Adrenal gland (tissue), 9 donors: ENCODE measurements at regions not wholly inside any gene's neighbourhood (a gene's known extent, or its start where the extent isn't known, plus 50 kb on each side); places are given as distances from the start of the nearest gene placed in this dataset.

Experiments
- DNase-seq, 7 donors: peaks; one replicate each; pipeline ENCODE4 v3.0.0-alpha.2; 2019 to 2020
- H3K27ac ChIP-seq, 5 donors: fragments of 200-600 bp; sonication (generic) in 4 of 5; 1 replicate in 3 of 5; 2 replicates in 2 of 5; pipeline versions ENCODE4 v1.5.1 to v1.8.0; 2016 to 2020; ENCODE audit warnings: mild to moderate bottlenecking in 1 of 5
- H3K27me3 ChIP-seq: fragments of 200-600 bp; 2 replicates; pipeline ENCODE4 v1.8.0; 2021
- H3K36me3 ChIP-seq, 2 donors: fragments of 200-600 bp; replicated peaks in 1 of 2; 1 replicate in 1 of 2; 2 replicates in 1 of 2; pipeline versions ENCODE4 v1.5.1 to v1.8.0; 2018 to 2022
- H3K4me1 ChIP-seq, 2 donors: fragments of 200-600 bp; replicated peaks in 1 of 2; 1 replicate in 1 of 2; 2 replicates in 1 of 2; pipeline versions ENCODE4 v1.5.1 to v1.8.0; 2018 to 2021
- H3K4me3 ChIP-seq, 4 donors: fragments of 200-600 bp; sonication (generic) in 3 of 4; one replicate each; pipeline ENCODE4 v1.5.1; 2016 to 2018
- H3K9me3 ChIP-seq, 3 donors: fragments of 200-600 bp; sonication (generic) in 1 of 3; replicated peaks in 1 of 3; 1 replicate in 2 of 3; 2 replicates in 1 of 3; pipeline versions ENCODE4 v1.5.1 to v1.8.0; 2016 to 2021
- POLR2A ChIP-seq, 2 donors: fragments of 450-650 bp; IDR thresholded peaks; one replicate each; pipeline ENCODE4 v1.6.1; 2017; ENCODE audit warnings: antibody characterized with exemption in 2 of 2, mild to moderate bottlenecking in 2 of 2, moderate library complexity in 1 of 2
- WGBS, 4 donors: extraction: QIAGEN DNeasy Blood & Tissue Kit in 2 of 4; methylation state at CpG; one replicate each; pipeline versions ENCODE4 v1.1.5 to v1.1.7; 2013 to 2017; 5-methylcytosine and 5-hydroxymethylcytosine counted together
- intact Hi-C, 2 donors: fragments of 100-400 bp; cut with DNase I; formaldehyde crosslinking; loops; one replicate each; pipeline versions ENCODE4 v1.14.1 to v1.15.0; 2022 to 2023
- TF ChIP-seq, protein P1 (sequence below), 6 experiments: fragments of 450-650 bp in 4 of 6; fragments of 200-600 bp in 2 of 6; sonication (generic) in 1 of 6; IDR thresholded peaks; 1 replicate in 5 of 6; 2 replicates in 1 of 6; pipeline versions ENCODE4 v1.5.1 to v1.8.0; 2016 to 2021; ENCODE audit warnings: antibody characterized with exemption in 6 of 6, mild to moderate bottlenecking in 2 of 6, moderate library complexity in 1 of 6
- donor health status: healthy with polysubstance abuse.
- donor health status: Bipolar disorder and iron deficiency.
- donor health status: DM: yes; HTN: yes; CAD: no.
- donor health status: DM: no; HTN: no; CAD: no.
- donor health status: DM: no; HTN: no; CAD: no.

DNA sequence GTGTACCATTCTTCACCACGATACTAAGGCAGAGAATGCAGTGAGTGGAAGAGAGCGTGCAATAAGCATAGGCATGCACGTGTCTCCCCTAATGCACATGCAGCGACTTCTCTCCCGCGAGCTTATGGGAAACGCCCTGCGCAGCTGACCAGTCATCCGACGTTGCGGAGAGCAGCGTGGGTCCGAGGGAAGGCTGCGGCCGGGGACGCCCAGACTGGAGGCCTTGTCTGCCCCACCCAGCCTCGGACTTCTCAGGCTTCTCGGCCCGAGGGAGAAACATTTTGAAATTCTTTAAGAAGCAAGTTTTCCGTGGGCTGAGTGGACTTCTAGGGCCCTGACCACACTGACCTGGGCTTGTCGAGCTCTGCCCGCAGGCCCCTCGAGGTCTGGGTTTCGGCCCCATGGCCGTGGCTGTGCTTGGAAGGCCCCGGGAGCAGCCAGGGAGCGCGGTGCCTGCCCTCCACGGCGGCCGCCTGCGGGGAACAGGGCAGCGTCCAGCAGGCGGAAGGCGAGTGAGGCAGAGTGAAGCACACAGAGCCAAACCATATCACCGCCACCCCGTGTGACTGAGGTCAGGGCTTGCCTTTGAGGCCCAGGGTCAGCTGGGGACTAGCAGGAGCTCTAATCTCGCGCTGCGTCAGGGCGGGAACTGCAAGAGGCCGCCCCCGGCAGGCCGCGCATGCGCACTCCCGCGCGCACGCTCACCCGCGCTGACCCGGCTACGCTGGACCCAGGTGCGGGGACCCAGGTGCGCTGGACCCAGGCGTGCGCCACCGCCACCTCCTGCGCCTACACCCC, 60.0 kb upstream of the IRX1 start:
- TF ChIP-seq, protein P1, sequence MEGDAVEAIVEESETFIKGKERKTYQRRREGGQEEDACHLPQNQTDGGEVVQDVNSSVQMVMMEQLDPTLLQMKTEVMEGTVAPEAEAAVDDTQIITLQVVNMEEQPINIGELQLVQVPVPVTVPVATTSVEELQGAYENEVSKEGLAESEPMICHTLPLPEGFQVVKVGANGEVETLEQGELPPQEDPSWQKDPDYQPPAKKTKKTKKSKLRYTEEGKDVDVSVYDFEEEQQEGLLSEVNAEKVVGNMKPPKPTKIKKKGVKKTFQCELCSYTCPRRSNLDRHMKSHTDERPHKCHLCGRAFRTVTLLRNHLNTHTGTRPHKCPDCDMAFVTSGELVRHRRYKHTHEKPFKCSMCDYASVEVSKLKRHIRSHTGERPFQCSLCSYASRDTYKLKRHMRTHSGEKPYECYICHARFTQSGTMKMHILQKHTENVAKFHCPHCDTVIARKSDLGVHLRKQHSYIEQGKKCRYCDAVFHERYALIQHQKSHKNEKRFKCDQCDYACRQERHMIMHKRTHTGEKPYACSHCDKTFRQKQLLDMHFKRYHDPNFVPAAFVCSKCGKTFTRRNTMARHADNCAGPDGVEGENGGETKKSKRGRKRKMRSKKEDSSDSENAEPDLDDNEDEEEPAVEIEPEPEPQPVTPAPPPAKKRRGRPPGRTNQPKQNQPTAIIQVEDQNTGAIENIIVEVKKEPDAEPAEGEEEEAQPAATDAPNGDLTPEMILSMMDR (IDR thresholded peaks at IDR 0.05), result no peak
- no peak for TF ChIP-seq POLR2A (IDR thresholded peaks at IDR 0.05)
- intact Hi-C loops, result no loop called here
- no peak overlapping the region for H3K4me3 ChIP-seq

DNA sequence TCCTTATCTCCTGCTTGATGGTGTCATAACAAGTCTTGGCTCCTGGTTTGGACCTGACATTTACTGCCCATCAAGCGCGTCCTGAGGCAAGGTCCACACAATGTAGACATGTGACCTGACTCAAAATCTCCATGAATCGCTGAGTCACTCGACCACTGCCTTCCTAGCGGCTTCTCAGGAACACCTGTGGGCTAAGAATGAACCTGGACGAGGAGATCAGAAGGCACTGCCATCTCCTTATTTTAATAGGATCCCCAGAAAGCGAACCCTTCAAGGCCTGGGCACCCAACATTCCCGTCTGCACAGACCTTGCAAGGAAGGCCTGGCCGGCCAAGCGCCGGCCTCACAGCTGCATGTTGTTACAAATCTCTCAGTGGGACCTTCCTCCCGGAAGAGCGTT, 60.6 kb upstream of the IRX1 start:
- DNase-seq, result no peak
- H3K27ac ChIP-seq, result no peak overlapping the region
- 88 to 93% (median 89%) methylated on average over 12 to 13 of the region's 13 CpGs for WGBS, 4 donors

More for the DNA sequence above, 60.0 kb upstream of the IRX1 start:
- no peaks in the 10 kb centered on the region for H3K4me1 ChIP-seq
- WGBS, 4 donors, result 92 to 93% (median 93%) methylated on average over 30 to 60 of the region's 60 CpGs
- H3K36me3 ChIP-seq, result no peaks in the 10 kb centered on the region
- no peak for DNase-seq
- H3K9me3 ChIP-seq, result no peaks in the 10 kb centered on the region
- H3K27ac ChIP-seq, result no peak overlapping the region
- no peaks in the 10 kb centered on the region for H3K27me3 ChIP-seq

DNA sequence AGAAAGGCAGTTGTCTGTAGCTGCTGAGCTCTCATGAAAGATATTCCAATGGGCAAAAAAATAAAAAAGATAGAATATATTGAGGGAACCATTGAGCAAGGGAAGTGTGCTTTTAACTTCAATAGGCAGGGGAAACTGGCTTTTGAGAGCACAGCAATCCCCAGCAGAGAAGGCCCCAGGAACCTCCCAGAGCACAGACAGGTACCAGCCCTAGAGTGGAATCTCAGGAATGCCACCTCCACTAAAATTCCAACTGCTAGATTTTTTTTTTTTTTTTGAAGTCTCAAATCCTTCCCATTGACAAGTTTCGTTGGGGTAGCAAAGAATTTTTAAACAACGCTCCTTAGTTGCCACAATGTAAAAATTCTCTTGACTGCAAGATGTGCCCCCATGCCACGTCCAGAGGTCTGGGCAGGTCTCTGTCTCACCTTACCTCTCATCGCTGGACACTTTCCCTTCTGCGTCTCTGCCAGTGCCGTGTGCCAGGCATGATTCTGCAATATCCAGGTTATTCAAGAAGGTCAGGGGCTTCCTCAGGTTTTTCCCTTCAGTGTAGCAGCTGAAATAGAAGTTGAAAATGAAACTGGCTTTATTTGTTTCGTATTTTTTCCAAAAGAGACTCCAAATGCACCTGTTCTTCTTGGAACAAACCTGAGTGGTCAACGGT, 64.2 kb upstream of the IRX1 start:
- H3K27me3 ChIP-seq, result no peaks in the 10 kb centered on the region
- no peak for DNase-seq
- 60 to 69% (median 62%) methylated on average over 8 of the region's 8 CpGs for WGBS, 4 donors
- intact Hi-C loops, result no loop called here
- H3K27ac ChIP-seq, result no peak overlapping the region
- H3K9me3 ChIP-seq, result no peaks in the 10 kb centered on the region
- H3K4me1 ChIP-seq, result no peaks in the 10 kb centered on the region
- no peaks in the 10 kb centered on the region for H3K36me3 ChIP-seq
- no peak for TF ChIP-seq POLR2A (IDR thresholded peaks at IDR 0.05)
- TF ChIP-seq, protein P1 (IDR thresholded peaks at IDR 0.05), result no peak
- no peak overlapping the region for H3K4me3 ChIP-seq

More for the DNA sequence above, 60.6 kb upstream of the IRX1 start:
- intact Hi-C loops, result no loop called here
- TF ChIP-seq, protein P1 (IDR thresholded peaks at IDR 0.05), result no peak
- no peak for TF ChIP-seq POLR2A (IDR thresholded peaks at IDR 0.05)
- no peak overlapping the region for H3K4me3 ChIP-seq
- no peaks in the 10 kb centered on the region for H3K36me3 ChIP-seq
- no peaks in the 10 kb centered on the region for H3K4me1 ChIP-seq
- H3K27me3 ChIP-seq, result no peaks in the 10 kb centered on the region
- H3K9me3 ChIP-seq, result no peaks in the 10 kb centered on the region

- H3K36me3 ChIP-seq, result no peaks in the 10 kb centered on the region
- no peaks in the 10 kb centered on the region for H3K9me3 ChIP-seq
- DNase-seq, result no peak
- intact Hi-C loops, result no loop called here
- no peaks in the 10 kb centered on the region for H3K4me1 ChIP-seq
- H3K27ac ChIP-seq, result no peak overlapping the region
- WGBS, 4 donors, result 60 to 75% (median 62%) methylated on average over 2 of the region's 2 CpGs
- TF ChIP-seq POLR2A (IDR thresholded peaks at IDR 0.05), result no peak
- TF ChIP-seq, protein P1 (IDR thresholded peaks at IDR 0.05), result no peak
- H3K4me3 ChIP-seq, result no peak overlapping the region
- H3K27me3 ChIP-seq, result no peaks in the 10 kb centered on the region
These were observed 65.4 kb upstream of the IRX1 start for GRCh38 chr5:3530251-3530650.
